Lower lobe of right lung (tissue), 2 donors: ENCODE measurements at regions not wholly inside any gene's neighbourhood (a gene's known extent, or its start where the extent isn't known, plus 50 kb on each side); places are given as distances from the start of the nearest gene placed in this dataset.

ENCODE experiments used
- ATAC-seq, 2 donors: fragments of 200-7000 bp; cut with Tn5 transposase; one replicate each; pipeline ENCODE4 v1.9.1; 2020 to 2022; ENCODE audit warnings: mild to moderate bottlenecking in 2 of 2, moderate library complexity in 2 of 2
- DNase-seq: peaks from one replicate; pipeline ENCODE4 v3.0.0-alpha.2; 2020
- H3K27ac ChIP-seq: fragments of 200-600 bp; one replicate; pipeline ENCODE4 v1.8.0; 2022
- H3K27me3 ChIP-seq: fragments of 200-600 bp; one replicate; pipeline ENCODE4 v1.8.0; 2022; ENCODE audit warnings: low read depth
- H3K36me3 ChIP-seq: fragments of 200-600 bp; one replicate; pipeline ENCODE4 v1.8.0; 2022; ENCODE audit warnings: mild to moderate bottlenecking
- H3K4me1 ChIP-seq: fragments of 200-600 bp; one replicate; pipeline ENCODE4 v1.8.0; 2022
- H3K4me3 ChIP-seq: fragments of 200-600 bp; one replicate; pipeline ENCODE4 v1.8.0; 2022; ENCODE audit warnings: mild to moderate bottlenecking
- H3K9me3 ChIP-seq: fragments of 200-600 bp; one replicate; pipeline ENCODE4 v1.8.0; 2022
- CTCF ChIP-seq: fragments of 200-600 bp; IDR thresholded peaks from one replicate; pipeline ENCODE4 v1.8.0; 2022; ENCODE audit warnings: antibody characterized with exemption, mild to moderate bottlenecking
- intact Hi-C: fragments of 100-400 bp; cut with DNase I; formaldehyde crosslinking; loops from one replicate; pipeline ENCODE4 v1.11.0; 2022
- donor health status: DM: no; HTN: yes; CAD: no; lungs with severe emphysema.

GRCh38 chr16:58789351-58789750, 55.2 kb upstream of the GOT2 start:
- no peak for TF ChIP-seq CTCF
- no peaks in the 10 kb centered on the region for H3K36me3 ChIP-seq
- no peak for DNase-seq
- ATAC-seq = no peak
- no peaks in the 10 kb centered on the region for H3K27me3 ChIP-seq
- no peak overlapping the region for H3K27ac ChIP-seq
- no peaks in the 10 kb centered on the region for H3K9me3 ChIP-seq
- intact Hi-C loops = no loop called here
- no peaks in the 10 kb centered on the region for H3K4me1 ChIP-seq
- H3K4me3 ChIP-seq = no peak overlapping the region
